Breast epithelium (tissue), 3 donors: ENCODE measurements at regions not wholly inside any gene's neighbourhood (a gene's known extent, or its start where the extent isn't known, plus 50 kb on each side); places are given as distances from the start of the nearest gene placed in this dataset.

ENCODE experiments used
- POLR2A ChIP-seq: fragments of 450-650 bp; IDR thresholded peaks from one replicate; pipeline ENCODE4 v1.6.1; 2016; ENCODE audit warnings: antibody characterized with exemption, mild to moderate bottlenecking, moderate library complexity
- POLR2AphosphoS5 ChIP-seq, 3 donors: sonication (generic); formaldehyde crosslinking; IDR thresholded peaks; one replicate each; pipeline ENCODE4 v1.6.1; 2017; ENCODE audit warnings: antibody characterized with exemption in 3 of 3
- TF ChIP-seq, protein P1 (sequence below), 3 donors: fragments of 450-650 bp; IDR thresholded peaks; one replicate each; pipeline ENCODE4 v1.5.1; 2016 to 2017; ENCODE audit warnings: antibody characterized with exemption in 3 of 3, mild to moderate bottlenecking in 3 of 3, moderate library complexity in 3 of 3

GRCh38 chr12:104895415-104895814 lies 62.7 kb downstream of the SLC41A2 start:
- TF ChIP-seq, protein P1, sequence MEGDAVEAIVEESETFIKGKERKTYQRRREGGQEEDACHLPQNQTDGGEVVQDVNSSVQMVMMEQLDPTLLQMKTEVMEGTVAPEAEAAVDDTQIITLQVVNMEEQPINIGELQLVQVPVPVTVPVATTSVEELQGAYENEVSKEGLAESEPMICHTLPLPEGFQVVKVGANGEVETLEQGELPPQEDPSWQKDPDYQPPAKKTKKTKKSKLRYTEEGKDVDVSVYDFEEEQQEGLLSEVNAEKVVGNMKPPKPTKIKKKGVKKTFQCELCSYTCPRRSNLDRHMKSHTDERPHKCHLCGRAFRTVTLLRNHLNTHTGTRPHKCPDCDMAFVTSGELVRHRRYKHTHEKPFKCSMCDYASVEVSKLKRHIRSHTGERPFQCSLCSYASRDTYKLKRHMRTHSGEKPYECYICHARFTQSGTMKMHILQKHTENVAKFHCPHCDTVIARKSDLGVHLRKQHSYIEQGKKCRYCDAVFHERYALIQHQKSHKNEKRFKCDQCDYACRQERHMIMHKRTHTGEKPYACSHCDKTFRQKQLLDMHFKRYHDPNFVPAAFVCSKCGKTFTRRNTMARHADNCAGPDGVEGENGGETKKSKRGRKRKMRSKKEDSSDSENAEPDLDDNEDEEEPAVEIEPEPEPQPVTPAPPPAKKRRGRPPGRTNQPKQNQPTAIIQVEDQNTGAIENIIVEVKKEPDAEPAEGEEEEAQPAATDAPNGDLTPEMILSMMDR (IDR thresholded peaks at IDR 0.05) = no peak
- TF ChIP-seq POLR2AphosphoS5 (IDR thresholded peaks at IDR 0.05) (no peak), POLR2A (no peak)
